SU-DHL-6 (cell line): ENCODE measurements at regions not wholly inside any gene's neighbourhood (a gene's known extent, or its start where the extent isn't known, plus 50 kb on each side); places are given as distances from the start of the nearest gene placed in this dataset.

ENCODE experiments used
- H2AFZ ChIP-seq: fragments of 200-600 bp; sonication (generic); 2 replicates; pipeline ENCODE4 v1.6.1; 2014; ENCODE audit warnings: low read depth, mild to moderate bottlenecking, moderate library complexity, mixed read lengths, antibody characterized with exemption, low read length; ENCODE audit not compliant: severe bottlenecking
- H3F3A ChIP-seq: fragments of 200-600 bp; shearing (Covaris generic); 2 replicates; pipeline ENCODE4 v1.6.0; 2016; ENCODE audit warnings: antibody characterized with exemption, mild to moderate bottlenecking; ENCODE audit not compliant: insufficient read depth
- H3K27ac ChIP-seq: fragments of 200-600 bp; sonication (generic); 2 replicates; pipeline ENCODE4 v1.5.1; 2016; ENCODE audit warnings: low read depth, mild to moderate bottlenecking, low read length, moderate library complexity, mixed read lengths
- H3K27me3 ChIP-seq: fragments of 200-600 bp; sonication (generic), shearing (Covaris generic); 2 replicates; pipeline ENCODE4 v1.6.0; 2014; ENCODE audit warnings: mild to moderate bottlenecking, low read length
- H3K36me3 ChIP-seq: fragments of 200-600 bp; sonication (generic); 2 replicates; pipeline ENCODE4 v1.6.1; 2014; ENCODE audit warnings: mild to moderate bottlenecking, low read length, mixed read lengths
- H3K4me2 ChIP-seq: fragments of 300-600, 200-600 bp; shearing (Covaris generic), sonication (generic); 2 replicates; pipeline ENCODE4 v1.6.0; 2014; ENCODE audit warnings: low read length, low read depth, mild to moderate bottlenecking; ENCODE audit not compliant: poor library complexity, severe bottlenecking
- H3K4me3 ChIP-seq: fragments of 200-600 bp; sonication (generic); 2 replicates; pipeline ENCODE4 v1.5.1; 2014; ENCODE audit warnings: antibody characterized with exemption, low read length, mild to moderate bottlenecking, mixed read lengths; ENCODE audit not compliant: insufficient read depth, poor library complexity, severe bottlenecking
- H3K79me2 ChIP-seq: fragments of 200-600 bp; sonication (generic); 2 replicates; pipeline ENCODE4 v1.6.1; 2014; ENCODE audit warnings: mild to moderate bottlenecking, low read length, moderate library complexity; ENCODE audit not compliant: insufficient read depth
- H3K9ac ChIP-seq: fragments of 200-600 bp; sonication (generic); 2 replicates; pipeline ENCODE4 v1.7.0; 2014; ENCODE audit warnings: mild to moderate bottlenecking, low read length
- H3K9me2 ChIP-seq: fragments of 200-600 bp; sonication (generic); replicated peaks from 2 replicates; pipeline ENCODE4 v1.6.1; 2014; ENCODE audit warnings: low read length; ENCODE audit not compliant: insufficient read depth
- H3K9me3 ChIP-seq: fragments of 200-600 bp; sonication (generic); 2 replicates; pipeline ENCODE4 v1.6.1; 2014; ENCODE audit warnings: low read length, mixed read lengths; ENCODE audit not compliant: insufficient read depth
- H4K20me1 ChIP-seq: fragments of 200-600 bp; sonication (generic); 2 replicates; pipeline ENCODE4 v1.6.1; 2014; ENCODE audit warnings: low read depth, mild to moderate bottlenecking, antibody characterized with exemption, low read length, moderate library complexity, mixed read lengths
- EZH2phosphoT487 ChIP-seq: fragments of 200-600 bp; sonication (generic), shearing (Covaris generic); conservative IDR thresholded peaks from 2 replicates; pipeline ENCODE4 v1.6.1; 2018; ENCODE audit warnings: mild to moderate bottlenecking, antibody characterized with exemption, low read length, moderate library complexity, mixed read lengths
- TF ChIP-seq, protein P1 (sequence below): fragments of 200-600 bp; sonication (generic); IDR thresholded peaks from one replicate; pipeline ENCODE4 v1.5.1; 2017; ENCODE audit warnings: antibody characterized with exemption, mild to moderate bottlenecking, low read length, moderate library complexity; ENCODE audit not compliant: insufficient read depth, poor library complexity, severe bottlenecking

DNA sequence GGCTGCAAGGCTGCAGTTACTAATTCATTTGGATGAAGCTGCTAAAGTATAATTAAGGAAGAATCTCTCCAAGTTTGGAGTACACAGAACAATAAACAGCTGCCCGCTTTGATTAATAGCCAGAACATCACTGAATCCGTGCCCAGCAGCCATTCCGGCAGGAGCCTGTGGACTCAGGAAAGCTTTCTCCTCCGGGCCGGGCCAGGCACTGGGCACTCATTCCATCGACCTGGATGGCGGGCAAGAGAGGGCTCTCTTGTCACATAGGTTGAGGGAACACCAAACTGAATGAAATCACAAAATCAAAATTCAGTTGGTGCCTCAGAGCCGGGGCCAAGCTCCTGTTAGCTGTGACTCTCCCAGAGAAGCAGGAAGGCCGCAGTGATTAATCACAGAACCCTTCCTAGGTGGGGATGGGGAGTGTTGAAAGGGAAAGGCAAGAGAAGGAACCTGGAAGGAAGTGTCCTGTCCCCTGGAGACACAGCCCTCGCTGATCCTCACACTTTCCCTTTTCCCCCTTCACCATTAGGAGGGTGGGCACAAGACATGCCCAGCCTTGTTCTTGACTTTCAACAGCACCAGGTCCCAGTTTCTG, 306.7 kb downstream of the NPHP4 start:
- no peaks in the 10 kb centered on the region for H3K27me3 ChIP-seq
- no peaks in the 10 kb centered on the region for H3K36me3 ChIP-seq
- no peak overlapping the region for H3K4me3 ChIP-seq
- TF ChIP-seq EZH2phosphoT487: no peak
- TF ChIP-seq, protein P1, sequence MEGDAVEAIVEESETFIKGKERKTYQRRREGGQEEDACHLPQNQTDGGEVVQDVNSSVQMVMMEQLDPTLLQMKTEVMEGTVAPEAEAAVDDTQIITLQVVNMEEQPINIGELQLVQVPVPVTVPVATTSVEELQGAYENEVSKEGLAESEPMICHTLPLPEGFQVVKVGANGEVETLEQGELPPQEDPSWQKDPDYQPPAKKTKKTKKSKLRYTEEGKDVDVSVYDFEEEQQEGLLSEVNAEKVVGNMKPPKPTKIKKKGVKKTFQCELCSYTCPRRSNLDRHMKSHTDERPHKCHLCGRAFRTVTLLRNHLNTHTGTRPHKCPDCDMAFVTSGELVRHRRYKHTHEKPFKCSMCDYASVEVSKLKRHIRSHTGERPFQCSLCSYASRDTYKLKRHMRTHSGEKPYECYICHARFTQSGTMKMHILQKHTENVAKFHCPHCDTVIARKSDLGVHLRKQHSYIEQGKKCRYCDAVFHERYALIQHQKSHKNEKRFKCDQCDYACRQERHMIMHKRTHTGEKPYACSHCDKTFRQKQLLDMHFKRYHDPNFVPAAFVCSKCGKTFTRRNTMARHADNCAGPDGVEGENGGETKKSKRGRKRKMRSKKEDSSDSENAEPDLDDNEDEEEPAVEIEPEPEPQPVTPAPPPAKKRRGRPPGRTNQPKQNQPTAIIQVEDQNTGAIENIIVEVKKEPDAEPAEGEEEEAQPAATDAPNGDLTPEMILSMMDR: no peak
- no peaks in the 10 kb centered on the region for H3K79me2 ChIP-seq
- no peaks in the 10 kb centered on the region for H3K9me2 ChIP-seq
- no peaks in the 10 kb centered on the region for H3K9me3 ChIP-seq
- no peak overlapping the region for H3K9ac ChIP-seq
- H3F3A ChIP-seq: no peaks in the 10 kb centered on the region
- H3K27ac ChIP-seq: no peak overlapping the region
- H2AFZ ChIP-seq: no peak overlapping the region
- no peaks in the 10 kb centered on the region for H4K20me1 ChIP-seq
- no peak overlapping the region for H3K4me2 ChIP-seq

DNA sequence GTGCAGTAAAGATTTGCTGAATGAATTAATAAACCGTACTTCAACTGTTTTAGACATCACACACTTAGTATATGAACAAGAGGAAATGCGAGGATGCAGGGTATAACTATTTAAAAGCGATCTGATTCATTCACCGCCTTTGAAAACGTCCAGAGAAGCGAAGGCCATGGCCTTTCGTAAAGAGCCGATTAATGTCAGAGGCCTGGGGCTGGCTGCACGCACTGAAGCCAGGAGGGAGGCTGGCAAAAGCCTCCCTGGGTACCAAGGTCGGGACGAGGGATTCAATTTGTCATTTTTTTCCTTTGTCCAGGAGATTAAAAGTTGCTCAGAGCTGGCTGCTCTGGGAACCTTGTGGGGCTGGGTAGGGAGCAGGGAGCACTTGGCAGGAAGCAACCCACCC, 307.4 kb downstream of the NPHP4 start:
- no peaks in the 10 kb centered on the region for H3K9me3 ChIP-seq
- no peaks in the 10 kb centered on the region for H4K20me1 ChIP-seq
- no peak for TF ChIP-seq EZH2phosphoT487
- TF ChIP-seq, protein P1: no peak
- H2AFZ ChIP-seq: no peak overlapping the region
- no peak overlapping the region for H3K27ac ChIP-seq
- H3K27me3 ChIP-seq: no peaks in the 10 kb centered on the region
- no peaks in the 10 kb centered on the region for H3F3A ChIP-seq
- no peak overlapping the region for H3K4me2 ChIP-seq
- no peaks in the 10 kb centered on the region for H3K36me3 ChIP-seq
- H3K9me2 ChIP-seq: no peaks in the 10 kb centered on the region
- no peak overlapping the region for H3K4me3 ChIP-seq
- no peaks in the 10 kb centered on the region for H3K79me2 ChIP-seq
- no peak overlapping the region for H3K9ac ChIP-seq

DNA sequence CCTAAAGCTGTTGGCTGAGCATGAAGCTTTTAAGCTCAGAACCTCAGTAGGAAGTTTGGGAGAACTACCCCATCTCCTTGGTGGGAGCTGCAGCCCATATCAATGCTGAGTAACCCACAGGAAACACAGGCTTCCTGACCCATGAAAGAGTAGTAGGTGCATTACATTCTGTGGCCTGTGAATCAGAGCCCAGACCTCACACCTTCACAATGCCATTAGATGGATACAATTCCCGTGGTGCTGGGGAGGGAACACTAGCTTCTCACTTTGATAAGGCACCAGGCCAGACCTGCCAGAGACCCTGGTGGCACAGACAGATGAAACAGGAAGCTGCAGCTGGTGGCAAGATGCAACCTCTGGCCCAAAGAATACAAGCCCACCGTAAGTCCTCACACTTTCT, 308.8 kb downstream of the NPHP4 start:
- Histone ChIP-seq H3K79me2 (no peaks in the 10 kb centered on the region), H3K9me2 (no peaks in the 10 kb centered on the region), H3K27me3 (no peaks in the 10 kb centered on the region)

More for the DNA sequence above, 308.8 kb downstream of the NPHP4 start:
- no peaks in the 10 kb centered on the region for H3K36me3 ChIP-seq
- no peak overlapping the region for H3K4me3 ChIP-seq
- no peak overlapping the region for H3K9ac ChIP-seq
- no peaks in the 10 kb centered on the region for H4K20me1 ChIP-seq
- no peak for TF ChIP-seq EZH2phosphoT487
- TF ChIP-seq, protein P1: no peak
- H3K27ac ChIP-seq: no peak overlapping the region
- H3F3A ChIP-seq: no peaks in the 10 kb centered on the region
- no peak overlapping the region for H3K4me2 ChIP-seq
- no peak overlapping the region for H2AFZ ChIP-seq
- no peaks in the 10 kb centered on the region for H3K9me3 ChIP-seq
